ENCODE measurements at regions not wholly inside any gene's neighbourhood (a gene's known extent, or its start where the extent isn't known, plus 50 kb on each side); places are given as distances from the start of the nearest gene placed in this dataset.

DNA sequence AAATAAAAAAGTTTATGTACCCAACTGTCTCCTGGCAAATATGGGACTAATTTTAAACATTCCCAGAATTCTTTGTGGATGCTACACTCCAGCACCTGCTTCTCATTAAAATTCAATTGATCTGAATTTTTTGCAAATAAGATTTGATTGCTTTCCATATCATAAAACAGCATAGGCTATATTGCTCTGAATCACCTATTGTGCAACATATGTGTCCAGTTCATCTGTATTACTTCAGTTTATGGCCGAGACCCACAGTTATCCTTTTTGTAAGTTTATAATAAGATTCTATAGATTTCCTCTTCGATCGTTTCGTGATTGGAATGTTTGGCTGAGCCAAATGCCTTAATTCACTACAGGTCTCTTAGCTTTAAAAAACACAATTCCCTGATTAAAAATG is 351.1 kb downstream of the TFEC start:
- TF ChIP-seq ARNTL (CRISPR knock-in tag; IDR thresholded peaks at IDR 0.05; ENCODE audit: borderline replicate concordance, low read depth) (no peak), TCF4 (CRISPR knock-in tag; IDR thresholded peaks at IDR 0.05; ENCODE audit: borderline replicate concordance) (no peak), GLIS3 (CRISPR knock-in tag; IDR thresholded peaks at IDR 0.05) (no peak), PATZ1 (CRISPR knock-in tag; IDR thresholded peaks at IDR 0.05; ENCODE audit: borderline replicate concordance) (no peak), OSR1 (CRISPR knock-in tag; IDR thresholded peaks at IDR 0.05) (no peak), ZFP30 (CRISPR knock-in tag; IDR thresholded peaks at IDR 0.05) (no peak), RARB (CRISPR knock-in tag; IDR thresholded peaks at IDR 0.05) (no peak), CSRNP3 (CRISPR knock-in tag; IDR thresholded peaks at IDR 0.05) (no peak), ZC3H10 (CRISPR knock-in tag; IDR thresholded peaks at IDR 0.05) (no peak), SNAI2 (CRISPR knock-in tag; IDR thresholded peaks at IDR 0.05) (no peak), CSDC2 (CRISPR knock-in tag; IDR thresholded peaks at IDR 0.05) (no peak)
- TF ChIP-seq, protein P1, sequence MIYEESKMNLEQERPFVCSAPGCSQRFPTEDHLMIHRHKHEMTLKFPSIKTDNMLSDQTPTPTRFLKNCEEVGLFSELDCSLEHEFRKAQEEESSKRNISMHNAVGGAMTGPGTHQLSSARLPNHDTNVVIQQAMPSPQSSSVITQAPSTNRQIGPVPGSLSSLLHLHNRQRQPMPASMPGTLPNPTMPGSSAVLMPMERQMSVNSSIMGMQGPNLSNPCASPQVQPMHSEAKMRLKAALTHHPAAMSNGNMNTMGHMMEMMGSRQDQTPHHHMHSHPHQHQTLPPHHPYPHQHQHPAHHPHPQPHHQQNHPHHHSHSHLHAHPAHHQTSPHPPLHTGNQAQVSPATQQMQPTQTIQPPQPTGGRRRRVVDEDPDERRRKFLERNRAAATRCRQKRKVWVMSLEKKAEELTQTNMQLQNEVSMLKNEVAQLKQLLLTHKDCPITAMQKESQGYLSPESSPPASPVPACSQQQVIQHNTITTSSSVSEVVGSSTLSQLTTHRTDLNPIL (CRISPR knock-in tag; IDR thresholded peaks at IDR 0.05; ENCODE audit: low read depth), result no peak

Measured in SK-N-SH treated with all-trans-retinoic acid at 6 μM for 48 hours (cell line).